HEK293T (cell line): ENCODE measurements at regions not wholly inside any gene's neighbourhood (a gene's known extent, or its start where the extent isn't known, plus 50 kb on each side); places are given as distances from the start of the nearest gene placed in this dataset.

Experiments used
- BHLHE40 ChIP-seq: fragments of 450-650 bp; IDR thresholded peaks from 2 replicates; pipeline ENCODE4 v1.6.1; 2016; ENCODE audit warnings: mild to moderate bottlenecking, moderate library complexity, borderline replicate concordance
- TARDBP ChIP-seq: fragments of 450-650 bp; IDR thresholded peaks from 2 replicates; pipeline ENCODE4 v1.6.1; 2016

DNA sequence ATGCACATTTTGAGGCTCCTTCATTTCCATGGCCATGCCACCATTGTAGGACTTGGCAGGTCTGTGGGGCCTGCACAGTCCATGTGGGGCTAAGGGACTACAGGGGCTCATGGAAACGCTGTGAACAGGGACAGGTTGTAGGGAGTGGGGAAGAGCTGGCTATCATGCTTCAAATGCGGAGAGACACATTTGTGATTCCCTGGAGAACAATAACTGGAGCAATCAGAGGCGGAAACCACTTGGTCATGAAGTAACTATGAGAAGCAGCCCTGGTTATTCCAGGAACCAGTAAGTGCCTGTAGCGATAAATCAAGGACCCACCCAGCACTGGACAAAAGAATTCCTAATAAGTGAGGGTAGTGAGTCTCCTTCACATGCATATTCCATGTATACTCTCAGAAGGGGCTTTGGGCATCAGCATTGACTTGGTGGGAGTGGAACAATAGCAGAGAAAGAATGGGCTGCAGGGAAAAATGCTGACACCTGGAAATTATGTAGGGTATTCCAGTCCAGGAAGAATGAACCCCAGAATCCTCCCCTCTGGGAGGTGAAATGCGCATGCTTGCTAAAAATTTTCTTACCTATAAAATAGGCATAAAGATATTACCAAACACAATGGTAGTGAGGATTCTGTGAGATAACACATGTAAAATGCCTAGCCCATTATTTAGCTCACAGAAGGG is 251.4 kb upstream of the ROPN1 start:
- no peak for TF ChIP-seq BHLHE40
- no peak for TF ChIP-seq TARDBP
